HL-60 (cell line): ENCODE measurements at regions not wholly inside any gene's neighbourhood (a gene's known extent, or its start where the extent isn't known, plus 50 kb on each side); places are given as distances from the start of the nearest gene placed in this dataset.

Source experiments
- DNase-seq, 2 experiments: peaks; one replicate each; pipeline ENCODE4 v3.0.0-alpha.2; 2010 to 2020; ENCODE audit warnings: low read depth in 1 of 2, low spot score in 1 of 2
- H3K27ac ChIP-seq: fragments of 250-450 bp; sonication (Bioruptor Pico); replicated peaks from 2 replicates; pipeline ENCODE4 v1.5.1; 2020; ENCODE audit warnings: mild to moderate bottlenecking, moderate library complexity
- H3K27me3 ChIP-seq: fragments of 250-450 bp; sonication (Bioruptor Pico); 2 replicates; pipeline ENCODE4 v1.5.1; 2021; ENCODE audit warnings: mild to moderate bottlenecking, moderate library complexity; ENCODE audit not compliant: insufficient read depth, poor library complexity, severe bottlenecking
- H3K4me3 ChIP-seq: replicated peaks from 2 replicates; pipeline ENCODE4 v1.5.1; 2011; ENCODE audit warnings: mild to moderate bottlenecking, control low read depth, low read length; ENCODE audit not compliant: insufficient read depth
- GABPA ChIP-seq: IDR thresholded peaks from 2 replicates; pipeline ENCODE4 v1.6.1; 2012; ENCODE audit warnings: low read depth
- POLR2AphosphoS5 ChIP-seq: IDR thresholded peaks from 2 replicates; pipeline ENCODE4 v1.6.1; 2012; ENCODE audit warnings: low read depth
- SPI1 ChIP-seq: IDR thresholded peaks from 2 replicates; pipeline ENCODE4 v1.6.1; 2012; ENCODE audit warnings: low read depth, mild to moderate bottlenecking, borderline replicate concordance
- TF ChIP-seq, protein P1 (sequence below): IDR thresholded peaks from 2 replicates; pipeline ENCODE4 v1.6.1; 2012; ENCODE audit warnings: low read depth; ENCODE audit not compliant: insufficient replicate concordance
- TF ChIP-seq, protein P2 (sequence below): IDR thresholded peaks from one replicate; pipeline ENCODE4 v1.5.1; 2011; ENCODE audit warnings: low read length, control low read depth, inconsistent platforms; ENCODE audit not compliant: insufficient read depth

DNA sequence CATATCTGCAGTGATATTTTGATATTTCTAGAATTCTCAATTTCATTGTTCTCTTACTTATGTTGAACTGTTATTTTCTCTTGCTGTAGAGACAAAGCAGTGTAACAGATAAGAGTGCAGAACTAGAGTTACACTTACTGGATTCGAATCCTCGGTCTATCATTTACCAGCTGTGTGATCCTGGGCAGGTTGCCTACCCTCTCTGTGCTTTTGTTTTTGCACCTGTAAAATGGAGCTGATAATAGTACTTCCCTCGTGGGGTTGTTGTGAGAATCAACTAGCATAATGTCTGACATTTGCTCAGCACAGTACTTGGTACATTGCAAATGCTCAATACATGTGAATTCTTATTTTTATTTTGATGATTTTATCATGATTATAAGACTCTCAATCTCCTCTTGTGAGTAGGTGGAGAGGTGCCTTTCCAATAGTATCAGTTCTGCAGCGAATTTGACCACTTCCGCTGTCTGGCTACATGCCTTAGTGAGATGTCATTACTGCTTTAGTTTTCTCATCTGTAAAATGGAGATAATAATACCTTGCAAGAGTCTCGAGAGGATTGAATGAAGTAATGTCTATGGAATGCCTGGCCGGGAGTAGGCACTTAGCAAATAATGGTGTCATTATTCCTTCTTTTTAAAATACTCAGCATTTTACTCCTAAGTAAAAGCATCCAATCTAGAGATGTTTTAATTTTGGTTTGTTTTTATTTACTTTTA is 312.2 kb upstream of the MAF start:
- Histone ChIP-seq H3K4me3 (no peak overlapping the region), H3K27ac (no peak overlapping the region), H3K27me3 (no peaks in the 10 kb centered on the region)
- no peak for DNase-seq
- TF ChIP-seq POLR2AphosphoS5 (no peak), GABPA (no peak), SPI1 (no peak)
- TF ChIP-seq, protein P1, sequence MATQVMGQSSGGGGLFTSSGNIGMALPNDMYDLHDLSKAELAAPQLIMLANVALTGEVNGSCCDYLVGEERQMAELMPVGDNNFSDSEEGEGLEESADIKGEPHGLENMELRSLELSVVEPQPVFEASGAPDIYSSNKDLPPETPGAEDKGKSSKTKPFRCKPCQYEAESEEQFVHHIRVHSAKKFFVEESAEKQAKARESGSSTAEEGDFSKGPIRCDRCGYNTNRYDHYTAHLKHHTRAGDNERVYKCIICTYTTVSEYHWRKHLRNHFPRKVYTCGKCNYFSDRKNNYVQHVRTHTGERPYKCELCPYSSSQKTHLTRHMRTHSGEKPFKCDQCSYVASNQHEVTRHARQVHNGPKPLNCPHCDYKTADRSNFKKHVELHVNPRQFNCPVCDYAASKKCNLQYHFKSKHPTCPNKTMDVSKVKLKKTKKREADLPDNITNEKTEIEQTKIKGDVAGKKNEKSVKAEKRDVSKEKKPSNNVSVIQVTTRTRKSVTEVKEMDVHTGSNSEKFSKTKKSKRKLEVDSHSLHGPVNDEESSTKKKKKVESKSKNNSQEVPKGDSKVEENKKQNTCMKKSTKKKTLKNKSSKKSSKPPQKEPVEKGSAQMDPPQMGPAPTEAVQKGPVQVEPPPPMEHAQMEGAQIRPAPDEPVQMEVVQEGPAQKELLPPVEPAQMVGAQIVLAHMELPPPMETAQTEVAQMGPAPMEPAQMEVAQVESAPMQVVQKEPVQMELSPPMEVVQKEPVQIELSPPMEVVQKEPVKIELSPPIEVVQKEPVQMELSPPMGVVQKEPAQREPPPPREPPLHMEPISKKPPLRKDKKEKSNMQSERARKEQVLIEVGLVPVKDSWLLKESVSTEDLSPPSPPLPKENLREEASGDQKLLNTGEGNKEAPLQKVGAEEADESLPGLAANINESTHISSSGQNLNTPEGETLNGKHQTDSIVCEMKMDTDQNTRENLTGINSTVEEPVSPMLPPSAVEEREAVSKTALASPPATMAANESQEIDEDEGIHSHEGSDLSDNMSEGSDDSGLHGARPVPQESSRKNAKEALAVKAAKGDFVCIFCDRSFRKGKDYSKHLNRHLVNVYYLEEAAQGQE = no peak
- TF ChIP-seq, protein P2, sequence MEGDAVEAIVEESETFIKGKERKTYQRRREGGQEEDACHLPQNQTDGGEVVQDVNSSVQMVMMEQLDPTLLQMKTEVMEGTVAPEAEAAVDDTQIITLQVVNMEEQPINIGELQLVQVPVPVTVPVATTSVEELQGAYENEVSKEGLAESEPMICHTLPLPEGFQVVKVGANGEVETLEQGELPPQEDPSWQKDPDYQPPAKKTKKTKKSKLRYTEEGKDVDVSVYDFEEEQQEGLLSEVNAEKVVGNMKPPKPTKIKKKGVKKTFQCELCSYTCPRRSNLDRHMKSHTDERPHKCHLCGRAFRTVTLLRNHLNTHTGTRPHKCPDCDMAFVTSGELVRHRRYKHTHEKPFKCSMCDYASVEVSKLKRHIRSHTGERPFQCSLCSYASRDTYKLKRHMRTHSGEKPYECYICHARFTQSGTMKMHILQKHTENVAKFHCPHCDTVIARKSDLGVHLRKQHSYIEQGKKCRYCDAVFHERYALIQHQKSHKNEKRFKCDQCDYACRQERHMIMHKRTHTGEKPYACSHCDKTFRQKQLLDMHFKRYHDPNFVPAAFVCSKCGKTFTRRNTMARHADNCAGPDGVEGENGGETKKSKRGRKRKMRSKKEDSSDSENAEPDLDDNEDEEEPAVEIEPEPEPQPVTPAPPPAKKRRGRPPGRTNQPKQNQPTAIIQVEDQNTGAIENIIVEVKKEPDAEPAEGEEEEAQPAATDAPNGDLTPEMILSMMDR = no peak

GRCh38 chr16:79911660-79912059 is 311.1 kb upstream of the MAF start:
- no peak for DNase-seq
- Histone ChIP-seq H3K27ac (no peak overlapping the region), H3K27me3 (no peaks in the 10 kb centered on the region), H3K4me3 (no peak overlapping the region)
- TF ChIP-seq, protein P1 = no peak

GRCh38 chr16:79909571-79909970 is 309.0 kb upstream of the MAF start:
- no peak for DNase-seq
- no peaks in the 10 kb centered on the region for H3K27me3 ChIP-seq
- no peak overlapping the region for H3K4me3 ChIP-seq
- TF ChIP-seq, protein P2 = no peak
- TF ChIP-seq SPI1 = no peak
- TF ChIP-seq, protein P1 = no peak
- no peak for TF ChIP-seq POLR2AphosphoS5
- TF ChIP-seq GABPA = no peak
- no peak overlapping the region for H3K27ac ChIP-seq
